ENCODE measurements at regions not wholly inside any gene's neighbourhood (a gene's known extent, or its start where the extent isn't known, plus 50 kb on each side); places are given as distances from the start of the nearest gene placed in this dataset.

GRCh38 chr20:41769592-41770018 lies 151.4 kb upstream of the CHD6 start:
- Mint-ChIP-seq H3K9me3 (ENCODE audit: unreplicated experiment) (peaks cover 2% of the 10 kb centered on the region), H3K4me3 (ENCODE audit: unreplicated experiment) (no peak overlapping the region), H3K27me3 (ENCODE audit: low read depth, unreplicated experiment) (no peaks in the 10 kb centered on the region), H3K4me1 (ENCODE audit: low read depth, unreplicated experiment) (no peaks in the 10 kb centered on the region), H3K27ac (ENCODE audit: unreplicated experiment) (no peak overlapping the region), H3K36me3 (ENCODE audit: low read depth, unreplicated experiment) (no peaks in the 10 kb centered on the region)
- no peaks in the 10 kb centered on the region for H3K36me3 ChIP-seq (ENCODE audit: insufficient read depth, low read length)
- no peaks in the 10 kb centered on the region for H3K79me2 ChIP-seq (ENCODE audit: insufficient read depth, low read length)
- H4K20me1 ChIP-seq (ENCODE audit: insufficient read depth, low read length), result no peaks in the 10 kb centered on the region
- no peaks in the 10 kb centered on the region for H3K27me3 ChIP-seq (ENCODE audit: insufficient read depth, low read length)
- H3K4me2 ChIP-seq (ENCODE audit: low read length), result no peak overlapping the region
- no peaks in the 10 kb centered on the region for H3K4me1 ChIP-seq (ENCODE audit: insufficient read depth, low read length)
- DNase-seq (ENCODE audit: low read depth), result no peak
- no peak overlapping the region for H3K9ac ChIP-seq (ENCODE audit: low read length)
- no peak overlapping the region for H2AFZ ChIP-seq (ENCODE audit: low read depth, low read length)
- H3K4me3 ChIP-seq (ENCODE audit: insufficient read depth, low read depth, low read length), result no peak overlapping the region
- H3K9me3 ChIP-seq (ENCODE audit: insufficient read depth, low read depth, low read length), result no peaks in the 10 kb centered on the region
- FAIRE-seq, result no peak
- no peak for TF ChIP-seq EZH2 (IDR thresholded peaks at IDR 0.05; ENCODE audit: insufficient read depth, low read length)
- TF ChIP-seq, protein P1, sequence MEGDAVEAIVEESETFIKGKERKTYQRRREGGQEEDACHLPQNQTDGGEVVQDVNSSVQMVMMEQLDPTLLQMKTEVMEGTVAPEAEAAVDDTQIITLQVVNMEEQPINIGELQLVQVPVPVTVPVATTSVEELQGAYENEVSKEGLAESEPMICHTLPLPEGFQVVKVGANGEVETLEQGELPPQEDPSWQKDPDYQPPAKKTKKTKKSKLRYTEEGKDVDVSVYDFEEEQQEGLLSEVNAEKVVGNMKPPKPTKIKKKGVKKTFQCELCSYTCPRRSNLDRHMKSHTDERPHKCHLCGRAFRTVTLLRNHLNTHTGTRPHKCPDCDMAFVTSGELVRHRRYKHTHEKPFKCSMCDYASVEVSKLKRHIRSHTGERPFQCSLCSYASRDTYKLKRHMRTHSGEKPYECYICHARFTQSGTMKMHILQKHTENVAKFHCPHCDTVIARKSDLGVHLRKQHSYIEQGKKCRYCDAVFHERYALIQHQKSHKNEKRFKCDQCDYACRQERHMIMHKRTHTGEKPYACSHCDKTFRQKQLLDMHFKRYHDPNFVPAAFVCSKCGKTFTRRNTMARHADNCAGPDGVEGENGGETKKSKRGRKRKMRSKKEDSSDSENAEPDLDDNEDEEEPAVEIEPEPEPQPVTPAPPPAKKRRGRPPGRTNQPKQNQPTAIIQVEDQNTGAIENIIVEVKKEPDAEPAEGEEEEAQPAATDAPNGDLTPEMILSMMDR (IDR thresholded peaks at IDR 0.05; ENCODE audit: insufficient read depth, low read depth, low read length), result no peak
- H3K27ac ChIP-seq (ENCODE audit: low read depth, low read length), result no peak overlapping the region

DNA sequence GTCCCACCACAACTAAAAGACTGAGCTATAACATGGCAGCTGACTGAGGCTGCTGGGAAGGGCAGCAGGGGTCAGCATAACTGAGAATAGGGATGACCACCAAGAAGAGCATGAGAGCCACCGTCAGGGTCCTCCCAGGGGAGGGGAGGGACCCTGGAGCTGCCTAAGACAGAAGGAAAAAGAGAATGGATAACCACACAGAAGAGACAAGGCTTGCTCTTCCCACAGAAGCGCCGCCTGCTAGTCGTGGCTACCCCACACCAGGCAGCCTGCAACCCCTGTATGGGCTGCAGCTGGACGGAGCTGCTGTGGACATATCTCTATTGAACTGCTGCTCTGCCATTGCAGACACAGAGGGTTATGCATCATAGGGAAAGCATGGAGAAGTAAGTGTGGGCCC lies 132.0 kb upstream of the CHD6 start:
- TF ChIP-seq, protein P1 (IDR thresholded peaks at IDR 0.05; ENCODE audit: insufficient read depth, low read depth, low read length), result no peak
- TF ChIP-seq EZH2 (IDR thresholded peaks at IDR 0.05; ENCODE audit: insufficient read depth, low read length), result no peak
- H3K27me3 ChIP-seq (ENCODE audit: insufficient read depth, low read length), result no peaks in the 10 kb centered on the region
- no peaks in the 10 kb centered on the region for H3K36me3 Mint-ChIP-seq (ENCODE audit: low read depth, unreplicated experiment)
- no peak overlapping the region for H3K4me2 ChIP-seq (ENCODE audit: low read length)
- no peak overlapping the region for H3K27ac Mint-ChIP-seq (ENCODE audit: unreplicated experiment)
- H3K4me1 ChIP-seq (ENCODE audit: insufficient read depth, low read length), result no peaks in the 10 kb centered on the region
- no peak overlapping the region for H3K4me3 ChIP-seq (ENCODE audit: insufficient read depth, low read depth, low read length)
- H3K9me3 ChIP-seq (ENCODE audit: insufficient read depth, low read depth, low read length), result no peaks in the 10 kb centered on the region
- no peaks in the 10 kb centered on the region for H3K4me1 Mint-ChIP-seq (ENCODE audit: low read depth, unreplicated experiment)
- DNase-seq (ENCODE audit: low read depth), result no peak
- H3K27me3 Mint-ChIP-seq (ENCODE audit: low read depth, unreplicated experiment), result no peaks in the 10 kb centered on the region
- H2AFZ ChIP-seq (ENCODE audit: low read depth, low read length), result no peak overlapping the region
- H3K79me2 ChIP-seq (ENCODE audit: insufficient read depth, low read length), result no peaks in the 10 kb centered on the region
- H3K4me3 Mint-ChIP-seq (ENCODE audit: unreplicated experiment), result no peak overlapping the region
- no peak overlapping the region for H3K9ac ChIP-seq (ENCODE audit: low read length)
- H4K20me1 ChIP-seq (ENCODE audit: insufficient read depth, low read length), result no peaks in the 10 kb centered on the region
- FAIRE-seq, result no peak
- no peak overlapping the region for H3K27ac ChIP-seq (ENCODE audit: low read depth, low read length)
- no peaks in the 10 kb centered on the region for H3K9me3 Mint-ChIP-seq (ENCODE audit: unreplicated experiment)
- no peaks in the 10 kb centered on the region for H3K36me3 ChIP-seq (ENCODE audit: insufficient read depth, low read length)

GRCh38 chr20:41748756-41749582 lies 130.8 kb upstream of the CHD6 start:
- no peaks in the 10 kb centered on the region for H3K79me2 ChIP-seq (ENCODE audit: insufficient read depth, low read length)
- peaks cover 2% of the 10 kb centered on the region for H3K9me3 Mint-ChIP-seq (ENCODE audit: unreplicated experiment)
- FAIRE-seq, result no peak
- no peaks in the 10 kb centered on the region for H3K9me3 ChIP-seq (ENCODE audit: insufficient read depth, low read depth, low read length)
- H3K4me2 ChIP-seq (ENCODE audit: low read length), result no peak overlapping the region
- H3K4me3 ChIP-seq (ENCODE audit: insufficient read depth, low read depth, low read length), result no peak overlapping the region
- no peak overlapping the region for H3K4me3 Mint-ChIP-seq (ENCODE audit: unreplicated experiment)
- H2AFZ ChIP-seq (ENCODE audit: low read depth, low read length), result no peak overlapping the region
- H3K9ac ChIP-seq (ENCODE audit: low read length), result no peak overlapping the region
- no peaks in the 10 kb centered on the region for H3K36me3 ChIP-seq (ENCODE audit: insufficient read depth, low read length)
- no peaks in the 10 kb centered on the region for H4K20me1 ChIP-seq (ENCODE audit: insufficient read depth, low read length)
- no peaks in the 10 kb centered on the region for H3K27me3 ChIP-seq (ENCODE audit: insufficient read depth, low read length)
- H3K27me3 Mint-ChIP-seq (ENCODE audit: low read depth, unreplicated experiment), result no peaks in the 10 kb centered on the region
- no peak for DNase-seq (ENCODE audit: low read depth)
- H3K27ac Mint-ChIP-seq (ENCODE audit: unreplicated experiment), result no peak overlapping the region
- no peak for TF ChIP-seq EZH2 (IDR thresholded peaks at IDR 0.05; ENCODE audit: insufficient read depth, low read length)
- TF ChIP-seq, protein P1 (IDR thresholded peaks at IDR 0.05; ENCODE audit: insufficient read depth, low read depth, low read length), result no peak
- H3K27ac ChIP-seq (ENCODE audit: low read depth, low read length), result no peak overlapping the region
- no peaks in the 10 kb centered on the region for H3K4me1 ChIP-seq (ENCODE audit: insufficient read depth, low read length)
- no peaks in the 10 kb centered on the region for H3K36me3 Mint-ChIP-seq (ENCODE audit: low read depth, unreplicated experiment)
- H3K4me1 Mint-ChIP-seq (ENCODE audit: low read depth, unreplicated experiment), result no peaks in the 10 kb centered on the region
